ENCODE measurements at regions not wholly inside any gene's neighbourhood (a gene's known extent, or its start where the extent isn't known, plus 50 kb on each side); places are given as distances from the start of the nearest gene placed in this dataset.

- TF ChIP-seq POLR2AphosphoS5 (IDR thresholded peaks at IDR 0.05), result no peak
- no peak for TF ChIP-seq CTCF (IDR thresholded peaks at IDR 0.05; ENCODE audit: poor library complexity, severe bottlenecking)
Measured at GRCh38 chr13:54150851-54151250, 1122.2 kb downstream of the OLFM4 start.
